Right cardiac atrium (tissue), 5 donors: ENCODE measurements at regions not wholly inside any gene's neighbourhood (a gene's known extent, or its start where the extent isn't known, plus 50 kb on each side); places are given as distances from the start of the nearest gene placed in this dataset.
A peak's percentile ranks its signal among the peaks of the same experiment; 100 is the strongest.

Experiments used
- ATAC-seq, 2 donors: fragments of 200-7000 bp; cut with Tn5 transposase; one replicate each; pipeline versions ENCODE4 v1.8.0 to v1.9.1; 2020; ENCODE audit warnings: moderate library complexity in 2 of 2, mild to moderate bottlenecking in 1 of 2
- DNase-seq, 3 donors: peaks; one replicate each; pipeline ENCODE4 v3.0.0-alpha.2; 2020
- H3K27ac ChIP-seq: one replicate; pipeline ENCODE4 v1.5.1; 2013; ENCODE audit warnings: mild to moderate bottlenecking, low read length, control low read depth, moderate library complexity
- H3K27me3 ChIP-seq: one replicate; pipeline ENCODE4 v1.6.1; 2013; ENCODE audit not compliant: control insufficient read depth, insufficient read depth
- H3K4me1 ChIP-seq: one replicate; pipeline ENCODE4 v1.6.1; 2013; ENCODE audit warnings: low read length; ENCODE audit not compliant: control insufficient read depth, insufficient read depth
- H3K4me3 ChIP-seq: one replicate; pipeline ENCODE4 v1.5.1; 2013; ENCODE audit warnings: low read length, control low read depth
- H3K9me3 ChIP-seq: one replicate; pipeline ENCODE4 v1.6.1; 2013; ENCODE audit warnings: low read length; ENCODE audit not compliant: control insufficient read depth
- WGBS: extraction: QIAGEN DNeasy Blood & Tissue Kit; methylation state at CpG from one replicate; pipeline ENCODE4 v1.1.7; 2013; 5-methylcytosine and 5-hydroxymethylcytosine counted together
- intact Hi-C, 4 donors: fragments of 100-400 bp; cut with DNase I; formaldehyde crosslinking; loops; one replicate each; pipeline versions ENCODE4 v1.11.0 to v1.14.0; 2022 to 2023
- donor health status: healthy with polysubstance abuse.
- donor health status: DM: no; HTN: yes; CAD: no.
- donor health status: DM: no; HTN: no; CAD: no.
- donor health status: DM: no; HTN: yes; CAD: no; lungs with severe emphysema.
- donor health status: DM: yes; HTN: yes; CAD: no.

GRCh38 chr6:95805699-95806098 lies 210.1 kb upstream of the FUT9 start:
- ATAC-seq (no peak), DNase-seq (no peak)
- H3K9me3 ChIP-seq, result no peaks in the 10 kb centered on the region
- no peaks in the 10 kb centered on the region for H3K4me1 ChIP-seq
- intact Hi-C loops, result no loop called here
- H3K27me3 ChIP-seq, result no peaks in the 10 kb centered on the region
- H3K27ac ChIP-seq, result no peak overlapping the region
- no peak overlapping the region for H3K4me3 ChIP-seq

GRCh38 chr6:95815389-95816056 lies 200.3 kb upstream of the FUT9 start:
- no peaks in the 10 kb centered on the region for H3K4me1 ChIP-seq
- no peak overlapping the region for H3K27ac ChIP-seq
- H3K4me3 ChIP-seq, result no peak overlapping the region
- intact Hi-C loops, result no loop called here
- WGBS, result 84% methylated on average over 3 of the region's 3 CpGs
- no peak for ATAC-seq
- H3K9me3 ChIP-seq, result no peaks in the 10 kb centered on the region
- H3K27me3 ChIP-seq, result no peaks in the 10 kb centered on the region
- no peak for DNase-seq

- ATAC-seq, result no peak
- Histone ChIP-seq H3K4me3 (no peak overlapping the region), H3K27ac (no peak overlapping the region), H3K27me3 (no peaks in the 10 kb centered on the region), H3K4me1 (no peaks in the 10 kb centered on the region), H3K9me3 (no peaks in the 10 kb centered on the region)
- no peak for DNase-seq
- 46% methylated on average over 4 of the region's 4 CpGs for WGBS
- intact Hi-C loops, result no loop called here
Measured at GRCh38 chr6:95819461-95819860, 196.3 kb upstream of the FUT9 start.

- no peak overlapping the region for H3K4me3 ChIP-seq
- no peak overlapping the region for H3K27ac ChIP-seq
- ATAC-seq, result no peak
- intact Hi-C loops, result no loop called here
- no peak for DNase-seq
- 83% methylated on average over 2 of the region's 2 CpGs for WGBS
- H3K27me3 ChIP-seq, result no peaks in the 10 kb centered on the region
- H3K4me1 ChIP-seq, result no peaks in the 10 kb centered on the region
- no peaks in the 10 kb centered on the region for H3K9me3 ChIP-seq
Measured at GRCh38 chr6:95819939-95820338, 195.8 kb upstream of the FUT9 start.

GRCh38 chr6:95830859-95831557 lies 184.8 kb upstream of the FUT9 start:
- no peaks in the 10 kb centered on the region for H3K4me1 ChIP-seq
- intact Hi-C loops, result no loop called here
- no peaks in the 10 kb centered on the region for H3K27me3 ChIP-seq
- no peaks in the 10 kb centered on the region for H3K9me3 ChIP-seq
- no peak overlapping the region for H3K4me3 ChIP-seq
- ATAC-seq (no peak), DNase-seq (no peak)
- 55% methylated on average over 3 of the region's 3 CpGs for WGBS
- H3K27ac ChIP-seq, result no peak overlapping the region

GRCh38 chr6:95837890-95838289 lies 177.9 kb upstream of the FUT9 start:
- Histone ChIP-seq H3K4me1 (no peaks in the 10 kb centered on the region), H3K27me3 (no peaks in the 10 kb centered on the region), H3K4me3 (no peak overlapping the region), H3K9me3 (no peaks in the 10 kb centered on the region), H3K27ac (no peak overlapping the region)
- ATAC-seq (no peak), DNase-seq (no peak)
- intact Hi-C loops, result no loop called here

GRCh38 chr6:95841560-95841959 lies 174.2 kb upstream of the FUT9 start:
- ATAC-seq, result no peak
- Histone ChIP-seq H3K27ac (no peak overlapping the region), H3K4me3 (no peak overlapping the region), H3K27me3 (no peaks in the 10 kb centered on the region), H3K4me1 (no peaks in the 10 kb centered on the region), H3K9me3 (no peaks in the 10 kb centered on the region)
- DNase-seq, result no peak
- intact Hi-C loops, result no loop called here

- ATAC-seq (peak in 1 of 2 donors; percentile 22), DNase-seq (no peak)
- intact Hi-C loops, result no loop called here
- H3K27me3 ChIP-seq, result no peaks in the 10 kb centered on the region
- H3K27ac ChIP-seq, result no peak overlapping the region
- no peaks in the 10 kb centered on the region for H3K9me3 ChIP-seq
- 54% methylated on average over 2 of the region's 2 CpGs for WGBS
- H3K4me3 ChIP-seq, result no peak overlapping the region
- H3K4me1 ChIP-seq, result no peaks in the 10 kb centered on the region
Measured at GRCh38 chr6:95846652-95847051, 169.1 kb upstream of the FUT9 start.

- ATAC-seq (no peak), DNase-seq (no peak)
- WGBS, result 42% methylated on average over 3 of the region's 3 CpGs
- H3K9me3 ChIP-seq, result no peaks in the 10 kb centered on the region
- H3K4me1 ChIP-seq, result no peaks in the 10 kb centered on the region
- H3K4me3 ChIP-seq, result no peak overlapping the region
- no peaks in the 10 kb centered on the region for H3K27me3 ChIP-seq
- no peak overlapping the region for H3K27ac ChIP-seq
- intact Hi-C loops, result no loop called here
Measured at GRCh38 chr6:95847061-95847460, 168.7 kb upstream of the FUT9 start.

GRCh38 chr6:95848717-95849116 lies 167.1 kb upstream of the FUT9 start:
- H3K4me3 ChIP-seq, result no peak overlapping the region
- H3K27me3 ChIP-seq, result no peaks in the 10 kb centered on the region
- intact Hi-C loops, result no loop called here
- WGBS, result 59% methylated on average over 8 of the region's 8 CpGs
- H3K9me3 ChIP-seq, result no peaks in the 10 kb centered on the region
- DNase-seq (no peak), ATAC-seq (no peak)
- H3K4me1 ChIP-seq, result no peaks in the 10 kb centered on the region
- no peak overlapping the region for H3K27ac ChIP-seq

GRCh38 chr6:95856876-95857364 lies 158.9 kb upstream of the FUT9 start:
- DNase-seq (no peak), ATAC-seq (no peak)
- Histone ChIP-seq H3K9me3 (no peaks in the 10 kb centered on the region), H3K4me1 (no peaks in the 10 kb centered on the region), H3K27me3 (no peaks in the 10 kb centered on the region), H3K4me3 (no peak overlapping the region), H3K27ac (no peak overlapping the region)
- WGBS, result 78% methylated on average over 7 of the region's 7 CpGs
- intact Hi-C loops, result loop anchor here in 2 of 4 donors (10.0 kb wide), 2 partner anchors 412 to 432 kb away; no protein-coding TSS in a partner anchor
